DOHH2 (cell line): ENCODE measurements at regions not wholly inside any gene's neighbourhood (a gene's known extent, or its start where the extent isn't known, plus 50 kb on each side); places are given as distances from the start of the nearest gene placed in this dataset.

Source experiments
- EZH2phosphoT487 ChIP-seq: fragments of 200-600 bp; sonication (generic); IDR thresholded peaks from 2 replicates; pipeline ENCODE4 v1.6.1; 2017; ENCODE audit warnings: borderline replicate concordance, mild to moderate bottlenecking, antibody characterized with exemption, low read length, moderate library complexity, mixed read lengths
- TF ChIP-seq, protein P1 (sequence below): fragments of 200-600 bp; sonication (generic); IDR thresholded peaks from one replicate; pipeline ENCODE4 v1.5.1; 2014; ENCODE audit warnings: antibody characterized with exemption, mild to moderate bottlenecking, low read depth, low read length; ENCODE audit not compliant: poor library complexity, severe bottlenecking

DNA sequence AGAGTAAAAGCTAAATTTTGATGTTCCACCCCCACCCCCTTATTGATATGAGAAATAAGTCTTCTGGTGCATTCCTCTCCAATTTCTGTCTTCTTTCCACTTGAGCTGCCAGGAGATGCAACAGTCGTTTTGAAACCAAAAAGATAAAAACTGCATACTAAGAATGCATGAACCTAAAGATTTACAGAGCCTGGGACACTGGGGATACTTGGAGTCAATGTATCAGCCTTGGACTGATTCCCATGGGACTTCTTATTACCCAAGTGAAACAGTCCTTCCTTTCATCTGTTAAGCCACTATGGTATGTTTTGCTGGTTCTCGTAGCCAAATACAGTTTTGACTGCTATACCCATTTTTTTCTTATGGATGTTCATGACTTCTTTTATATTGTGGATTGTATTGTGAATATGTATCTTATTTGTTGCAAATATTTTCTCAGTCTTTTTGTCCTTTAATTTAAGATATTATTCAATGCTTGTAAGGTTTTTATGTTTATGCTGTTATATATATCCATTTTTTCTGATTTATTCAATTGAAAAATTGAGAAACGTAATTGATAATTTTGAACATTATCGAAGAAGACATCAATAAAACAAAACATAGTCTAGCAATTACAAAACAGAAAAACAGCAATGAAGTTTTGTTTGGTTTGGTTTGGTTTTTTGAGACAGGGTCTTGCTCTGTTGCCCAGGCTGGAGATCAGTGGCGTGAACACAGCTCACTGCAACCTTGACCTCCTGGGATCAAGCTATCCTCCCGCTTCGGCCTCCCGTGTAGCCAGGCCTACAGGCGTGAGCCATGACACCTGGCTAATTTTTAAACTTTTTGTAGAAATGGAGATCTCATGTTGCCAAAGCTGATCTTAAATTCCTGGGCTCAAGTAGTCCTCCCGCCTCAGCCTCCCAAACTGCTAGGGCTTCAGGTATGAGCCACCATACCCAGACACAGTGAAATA, 85.4 kb upstream of the ETV6 start:
- TF ChIP-seq, protein P1, sequence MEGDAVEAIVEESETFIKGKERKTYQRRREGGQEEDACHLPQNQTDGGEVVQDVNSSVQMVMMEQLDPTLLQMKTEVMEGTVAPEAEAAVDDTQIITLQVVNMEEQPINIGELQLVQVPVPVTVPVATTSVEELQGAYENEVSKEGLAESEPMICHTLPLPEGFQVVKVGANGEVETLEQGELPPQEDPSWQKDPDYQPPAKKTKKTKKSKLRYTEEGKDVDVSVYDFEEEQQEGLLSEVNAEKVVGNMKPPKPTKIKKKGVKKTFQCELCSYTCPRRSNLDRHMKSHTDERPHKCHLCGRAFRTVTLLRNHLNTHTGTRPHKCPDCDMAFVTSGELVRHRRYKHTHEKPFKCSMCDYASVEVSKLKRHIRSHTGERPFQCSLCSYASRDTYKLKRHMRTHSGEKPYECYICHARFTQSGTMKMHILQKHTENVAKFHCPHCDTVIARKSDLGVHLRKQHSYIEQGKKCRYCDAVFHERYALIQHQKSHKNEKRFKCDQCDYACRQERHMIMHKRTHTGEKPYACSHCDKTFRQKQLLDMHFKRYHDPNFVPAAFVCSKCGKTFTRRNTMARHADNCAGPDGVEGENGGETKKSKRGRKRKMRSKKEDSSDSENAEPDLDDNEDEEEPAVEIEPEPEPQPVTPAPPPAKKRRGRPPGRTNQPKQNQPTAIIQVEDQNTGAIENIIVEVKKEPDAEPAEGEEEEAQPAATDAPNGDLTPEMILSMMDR: no peak
- TF ChIP-seq EZH2phosphoT487: no peak
